Heart right ventricle (tissue), 16 donors: ENCODE measurements at regions not wholly inside any gene's neighbourhood (a gene's known extent, or its start where the extent isn't known, plus 50 kb on each side); places are given as distances from the start of the nearest gene placed in this dataset.

Experiments
- ATAC-seq, 8 donors: fragments of 200-7000 bp; cut with Tn5 transposase; one replicate each; pipeline ENCODE4 v1.9.1; 2020; ENCODE audit warnings: mild to moderate bottlenecking in 8 of 8, moderate library complexity in 8 of 8, moderate number of reproducible peaks in 1 of 8
- DNase-seq, 2 donors: peaks; one replicate each; pipeline ENCODE4 v3.0.0-alpha.2; 2020
- H3K27ac ChIP-seq, 10 donors: fragments of 200-600 bp; sonication (generic) in 2 of 10; one replicate each; pipeline versions ENCODE4 v1.5.0 to v1.8.0; 2020 to 2022; ENCODE audit warnings: mild to moderate bottlenecking in 3 of 10
- H3K27me3 ChIP-seq, 7 donors: fragments of 200-600 bp; one replicate each; pipeline ENCODE4 v1.8.0; 2021 to 2022; ENCODE audit warnings: mild to moderate bottlenecking in 2 of 7
- H3K36me3 ChIP-seq, 9 donors: fragments of 200-600 bp; sonication (generic) in 1 of 9; one replicate each; pipeline versions ENCODE4 v1.5.0 to v1.8.0; 2020 to 2022; ENCODE audit warnings: mild to moderate bottlenecking in 2 of 9
- H3K4me1 ChIP-seq, 9 donors: fragments of 200-600 bp; sonication (generic) in 1 of 9; one replicate each; pipeline versions ENCODE4 v1.5.0 to v1.8.0; 2020 to 2022; ENCODE audit warnings: mild to moderate bottlenecking in 4 of 9
- H3K4me3 ChIP-seq, 10 donors: fragments of 200-600 bp; sonication (generic) in 2 of 10; one replicate each; pipeline versions ENCODE4 v1.5.0 to v1.8.0; 2020 to 2022; ENCODE audit warnings: mild to moderate bottlenecking in 7 of 10, moderate library complexity in 2 of 10
- H3K9me3 ChIP-seq, 11 donors: fragments of 200-600 bp in 10 of 11; sonication (generic) in 2 of 11; one replicate each; pipeline versions ENCODE4 v1.5.0 to v1.8.0; 2013 to 2022; ENCODE audit warnings: mild to moderate bottlenecking in 2 of 11, control low read depth in 1 of 11, moderate library complexity in 1 of 11
- CTCF ChIP-seq, 9 donors: fragments of 200-600 bp; sonication (generic) in 2 of 9; IDR thresholded peaks; one replicate each; pipeline versions ENCODE4 v1.5.0 to v1.8.0; 2021 to 2022; ENCODE audit warnings: antibody characterized with exemption in 9 of 9, mild to moderate bottlenecking in 5 of 9, moderate library complexity in 1 of 9
- WGBS, 2 donors: extraction: QIAGEN DNeasy Blood & Tissue Kit; methylation state at CpG; one replicate each; pipeline ENCODE4 v1.1.7; 2013; ENCODE audit warnings: inconsistent platforms in 1 of 2; 5-methylcytosine and 5-hydroxymethylcytosine counted together
- intact Hi-C, 10 donors: fragments of 100-400 bp; cut with DNase I; formaldehyde crosslinking; loops; one replicate each; pipeline versions ENCODE4 v1.11.1 to v1.14.2; 2022
- donor health status: Arrhythmogenic right ventricular cardiomyopathy.
- donor health status: ischemic (EF 13 %, LVEDD 7.1; RV severe dilation, severe dysfunction).
- donor health status: healthy with polysubstance abuse.
- donor health status: DM: no; HTN: yes; CAD: no.
- donor health status: DM: no; HTN: no; CAD: no.
- donor health status: ischemic (EF 25% LVEDD 6.9; RV normal size, moderate dysfunction).
- donor health status: ischemic (EF 25% LVEDD 5.7; RV mildly dilated, moderate dysfunction).
- donor health status: healthy.
- donor health status: DM: yes; HTN: yes; CAD: no.
- donor health status: Ischemic cardiomyopathy.
- donor health status: ischemic (EF 35%, LVEDD 5.7; RV mildly dilated, moderate dysfunction).
- donor health status: nonischemic (EF 11% LVEDD 7.7; RV severe dilation, severe dysfunction).
- donor health status: DM: yes; HTN: yes; CAD: no.
- donor health status: PGD.
- donor health status: ischemic (EF 29% LVEDD 5.4; RV normal size, mild dysfunction).
- donor health status: nonischemic (EF 23%, LVEDD 6.1; RV moderate dilation, normal function).

GRCh38 chr1:99107680-99108079 is 103.0 kb upstream of the PLPPR5 start:
- Histone ChIP-seq H3K27ac (no peak overlapping the region), H3K4me3 (no peak overlapping the region), H3K4me1 (no peaks in the 10 kb centered on the region), H3K27me3 (no peaks in the 10 kb centered on the region), H3K9me3 (peaks cover 0 to 6% (median 0%) of the 10 kb centered on the region in 11 donors), H3K36me3 (no peaks in the 10 kb centered on the region)
- WGBS, 2 donors: 87% methylated on average over 7 of the region's 7 CpGs
- intact Hi-C loops: no loop called here
- TF ChIP-seq CTCF (IDR thresholded peaks at IDR 0.05): no peak
- ATAC-seq (no peak), DNase-seq (no peak)

GRCh38 chr1:99110140-99111041 is 105.7 kb upstream of the PLPPR5 start:
- Histone ChIP-seq H3K9me3 (peaks cover 0 to 9% (median 0%) of the 10 kb centered on the region in 11 donors), H3K4me1 (no peaks in the 10 kb centered on the region), H3K27ac (no peak overlapping the region), H3K4me3 (no peak overlapping the region), H3K36me3 (no peaks in the 10 kb centered on the region), H3K27me3 (no peaks in the 10 kb centered on the region)
- intact Hi-C loops: no loop called here
- no peak for ATAC-seq
- no peak for TF ChIP-seq CTCF (IDR thresholded peaks at IDR 0.05)
- DNase-seq: no peak
- WGBS, 2 donors: 63 to 66% methylated on average over 6 of the region's 6 CpGs

GRCh38 chr1:99115231-99115630 is 110.6 kb upstream of the PLPPR5 start:
- ATAC-seq (no peak), DNase-seq (no peak)
- intact Hi-C loops: no loop called here
- H3K27me3 ChIP-seq: no peaks in the 10 kb centered on the region
- WGBS, 2 donors: 74 to 81% methylated on average over 2 of the region's 2 CpGs
- no peaks in the 10 kb centered on the region for H3K4me1 ChIP-seq
- no peak overlapping the region for H3K27ac ChIP-seq
- TF ChIP-seq CTCF (IDR thresholded peaks at IDR 0.05): no peak
- H3K36me3 ChIP-seq: no peaks in the 10 kb centered on the region
- peaks cover 0 to 9% (median 0%) of the 10 kb centered on the region in 11 donors for H3K9me3 ChIP-seq
- no peak overlapping the region for H3K4me3 ChIP-seq

GRCh38 chr1:99119188-99119587 is 114.5 kb upstream of the PLPPR5 start:
- Histone ChIP-seq H3K9me3 (no peaks in the 10 kb centered on the region), H3K36me3 (no peaks in the 10 kb centered on the region), H3K27me3 (no peaks in the 10 kb centered on the region), H3K4me3 (no peak overlapping the region), H3K27ac (no peak overlapping the region), H3K4me1 (no peaks in the 10 kb centered on the region)
- intact Hi-C loops: no loop called here
- WGBS, 2 donors: 1 to 2% methylated on average over 2 of the region's 2 CpGs
- no peak for DNase-seq
- TF ChIP-seq CTCF (IDR thresholded peaks at IDR 0.05): no peak
- no peak for ATAC-seq
